Cardiac fibroblast (primary cell): ENCODE measurements at regions not wholly inside any gene's neighbourhood (a gene's known extent, or its start where the extent isn't known, plus 50 kb on each side); places are given as distances from the start of the nearest gene placed in this dataset.

Experiments
- DNase-seq, 2 donors: peaks; one replicate each; pipeline versions ENCODE4 v3.0.0 to v3.0.0-alpha.2; 2010; ENCODE audit warnings: low read depth in 2 of 2
- H3K4me3 ChIP-seq, 2 donors: replicated peaks in 1 of 2; 1 replicate in 1 of 2; 2 replicates in 1 of 2; pipeline ENCODE4 v1.5.1; 2011; ENCODE audit warnings: low read depth in 2 of 2, low read length in 2 of 2, mild to moderate bottlenecking in 2 of 2, moderate library complexity in 1 of 2
- CTCF ChIP-seq: IDR thresholded peaks from one replicate; pipeline ENCODE4 v1.5.1; 2011; ENCODE audit warnings: low read depth, mild to moderate bottlenecking, low read length, inconsistent platforms

DNA sequence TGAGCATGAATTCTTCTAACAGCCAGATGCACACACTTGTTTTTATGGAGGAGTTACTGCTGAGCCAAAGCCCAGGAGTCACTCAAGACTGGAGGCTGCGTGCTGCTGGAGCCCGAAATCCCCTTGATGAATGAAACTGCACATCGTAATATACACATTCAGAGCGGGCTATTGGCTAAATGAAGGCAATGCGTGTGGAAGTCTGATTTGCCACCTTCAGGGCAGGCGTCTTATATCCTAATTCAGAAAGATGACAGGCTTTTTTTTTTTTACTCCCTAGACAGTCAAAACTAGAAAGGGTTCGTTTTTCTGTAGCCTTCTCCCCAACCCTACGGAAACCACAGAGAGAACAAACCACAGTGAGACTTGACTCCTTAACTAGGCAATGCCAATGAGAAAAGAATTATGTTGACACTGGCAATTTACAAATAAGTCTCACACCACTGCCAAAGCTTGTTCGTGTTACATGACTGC, 227.2 kb upstream of the KLF14 start:
- TF ChIP-seq CTCF: no peak
- DNase-seq: peak; percentile 59 to 81
- H3K4me3 ChIP-seq: peak overlapping the region; percentile 1 to 33

GRCh38 chr7:130962109-130962508, 228.1 kb upstream of the KLF14 start:
- no peak for DNase-seq
- TF ChIP-seq CTCF: no peak
- H3K4me3 ChIP-seq: no peak overlapping the region

- H3K4me3 ChIP-seq: no peak overlapping the region
- no peak for TF ChIP-seq CTCF
- DNase-seq: peak in 1 of 2 donors; percentile 73
Observed at GRCh38 chr7:130963339-130963738, 229.3 kb upstream of the KLF14 start.

DNA sequence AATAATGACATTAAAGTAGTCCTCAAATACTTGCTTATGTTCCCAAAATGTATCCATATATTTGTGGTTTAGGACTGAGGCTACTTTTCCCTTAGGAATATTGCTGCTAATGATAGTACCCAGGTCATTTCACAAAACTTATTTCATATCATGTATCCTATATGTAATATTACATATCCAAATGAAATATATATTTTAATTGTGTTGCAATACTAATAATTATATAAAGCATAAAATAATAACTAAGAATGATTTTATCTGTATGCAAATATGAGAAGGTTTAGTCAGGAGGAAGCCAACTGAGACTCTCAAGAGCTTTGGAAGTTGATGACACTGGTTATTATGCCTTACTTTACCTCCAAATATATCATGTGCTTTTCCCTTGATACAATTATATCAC, 231.5 kb upstream of the KLF14 start:
- no peak for TF ChIP-seq CTCF
- H3K4me3 ChIP-seq: no peak overlapping the region
- DNase-seq: no peak

DNA sequence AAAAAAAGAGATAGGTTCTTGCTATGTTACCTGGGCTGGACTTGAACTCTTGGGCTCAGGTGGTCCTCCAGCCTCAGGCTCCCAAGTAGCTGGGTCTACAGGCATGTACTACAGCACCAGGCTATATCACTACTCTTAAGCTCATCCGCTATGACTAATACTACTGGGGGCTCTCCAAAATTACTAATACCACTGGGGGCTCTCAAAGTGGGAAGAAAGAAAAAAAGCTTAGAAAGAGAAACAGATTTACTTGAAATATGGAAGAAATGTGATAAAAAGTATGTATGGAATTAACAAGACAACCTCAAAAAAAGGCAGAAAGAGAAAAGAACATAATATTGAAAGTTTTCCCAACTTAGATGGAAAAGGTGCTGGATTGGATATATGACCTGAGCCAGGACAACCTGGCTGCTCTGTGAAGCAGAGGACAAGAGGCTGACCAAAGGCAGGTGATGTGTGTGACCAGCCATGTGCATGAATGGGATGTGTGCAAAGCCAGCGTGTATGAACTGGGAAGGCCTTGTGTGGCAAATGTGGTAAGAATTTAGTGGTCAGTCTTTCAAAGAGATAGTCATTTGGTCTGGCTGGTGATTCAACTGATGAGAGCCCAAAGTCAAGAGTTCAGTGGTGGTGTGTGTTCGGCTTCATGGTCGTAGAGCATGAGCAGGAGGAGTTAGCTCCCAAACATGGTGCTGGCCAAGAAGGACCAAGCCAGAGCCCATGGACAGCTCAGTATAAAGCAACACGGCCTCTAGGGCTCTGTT, 232.4 kb upstream of the KLF14 start:
- DNase-seq: peak in 1 of 2 donors; percentile 72
- no peak overlapping the region for H3K4me3 ChIP-seq
- no peak for TF ChIP-seq CTCF

- DNase-seq: no peak
- no peak overlapping the region for H3K4me3 ChIP-seq
- TF ChIP-seq CTCF: no peak
Observed at GRCh38 chr7:130970196-130970595, 236.2 kb upstream of the KLF14 start.

- H3K4me3 ChIP-seq: no peak overlapping the region
- peak in 1 of 2 donors; percentile 61 for DNase-seq
- TF ChIP-seq CTCF: no peak
Observed at GRCh38 chr7:130970696-130971095, 236.7 kb upstream of the KLF14 start.
